C4-2B (cell line): ENCODE measurements at regions not wholly inside any gene's neighbourhood (a gene's known extent, or its start where the extent isn't known, plus 50 kb on each side); places are given as distances from the start of the nearest gene placed in this dataset.
A peak's percentile ranks its signal among the peaks of the same experiment; 100 is the strongest.
"Not testable (repeated sequence)": the region's sequence is repeated elsewhere in the genome, so short reads cannot be mapped to it uniquely, and the experiment has no call there.

Experiments used
- H3K27ac ChIP-seq: fragments of 450-650 bp; 2 replicates; pipeline ENCODE4 v1.5.1; 2017
- ZFX ChIP-seq: fragments of 450-650 bp; IDR thresholded peaks from 2 replicates; pipeline ENCODE4 v1.6.1; 2017
- TF ChIP-seq, protein P1 (sequence below): fragments of 450-650 bp; conservative IDR thresholded peaks from 2 replicates; pipeline ENCODE4 v1.5.1; 2017; ENCODE audit warnings: mild to moderate bottlenecking

DNA sequence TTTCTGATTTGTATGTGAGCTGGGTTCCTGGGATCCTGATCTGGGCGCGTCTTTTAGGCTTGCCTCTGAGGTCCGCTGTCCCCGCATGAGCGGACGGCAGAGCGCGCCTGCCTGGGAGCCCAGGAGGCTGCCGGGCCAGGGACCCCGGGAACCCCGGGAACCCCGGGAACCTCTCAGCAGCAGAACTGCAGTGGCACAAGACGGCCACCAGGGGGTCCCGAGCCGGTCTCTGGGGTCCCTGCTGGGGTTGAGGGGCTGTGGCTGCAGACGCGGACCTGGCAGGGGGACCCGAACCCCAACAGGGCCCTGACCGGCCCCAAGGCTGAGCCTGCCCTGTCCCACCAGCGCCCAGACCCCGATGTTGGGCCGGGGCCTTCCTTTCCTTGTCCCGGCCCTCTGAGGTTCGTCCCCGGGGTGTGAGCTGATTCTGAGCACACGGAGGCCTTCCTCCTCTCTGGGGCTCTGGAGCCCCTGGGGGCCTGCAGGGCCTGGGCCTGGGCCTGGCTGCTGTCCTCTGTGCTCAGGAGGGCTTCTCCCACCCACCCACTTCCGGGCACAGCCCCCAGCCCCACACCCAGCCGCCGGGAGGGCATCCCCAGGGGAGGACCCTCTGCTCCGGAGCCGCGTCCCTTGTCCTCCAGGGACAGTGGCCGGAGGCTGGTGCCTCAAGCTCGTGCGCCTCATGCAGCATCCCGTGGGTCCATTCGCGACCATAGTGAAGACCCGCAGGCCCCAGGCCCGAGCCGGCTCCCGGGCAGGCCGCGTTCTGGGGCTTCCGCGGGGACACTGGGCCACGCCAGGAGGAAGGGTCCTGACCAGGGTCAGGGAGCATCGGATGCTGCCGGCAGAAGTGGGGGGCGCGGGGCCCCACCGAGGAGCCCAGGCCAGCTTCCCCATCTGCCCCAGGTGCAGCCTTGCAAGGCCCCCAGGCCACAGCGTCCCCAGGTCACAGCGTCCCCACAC, 152.9 kb downstream of the TMEM121 start:
- H3K27ac ChIP-seq: not testable (repeated sequence)

DNA sequence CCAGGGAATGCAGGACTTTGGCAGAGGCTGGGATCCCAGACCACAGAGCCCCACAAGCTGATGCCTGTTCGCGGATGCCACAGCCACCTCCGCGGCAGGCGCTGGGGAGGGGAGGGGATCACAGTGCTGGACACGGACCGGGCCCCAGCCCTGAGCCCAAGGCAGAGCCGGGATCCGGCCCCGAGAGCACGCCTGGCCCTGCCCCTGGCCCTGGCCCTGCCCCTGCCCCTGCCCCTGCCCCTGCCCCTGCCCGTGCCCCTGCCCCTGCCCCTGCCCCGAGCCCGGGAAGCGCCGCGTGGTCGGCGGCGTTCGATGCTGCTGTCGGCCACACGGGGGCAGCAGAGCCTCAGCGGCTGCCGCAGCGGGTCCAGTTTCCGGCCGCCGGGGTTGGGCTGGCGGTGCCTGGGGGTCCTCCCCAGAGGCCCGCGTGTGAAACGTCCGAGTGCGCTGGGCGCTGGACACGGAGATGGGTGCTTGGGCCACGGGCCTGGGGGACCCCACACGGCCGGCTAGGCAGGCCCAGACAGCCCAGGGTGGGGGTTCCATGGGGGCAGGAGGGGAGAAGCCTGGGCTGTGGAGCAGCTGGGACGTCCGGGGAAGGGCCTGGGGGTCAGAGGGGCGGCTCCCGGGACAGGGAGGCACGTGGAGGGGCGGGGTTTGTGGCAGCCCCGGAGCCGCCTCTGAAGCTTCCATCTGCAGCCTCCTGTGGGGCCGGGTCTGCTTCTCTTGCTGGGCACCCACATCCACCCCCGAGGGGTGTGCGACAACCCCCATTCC, 153.8 kb downstream of the TMEM121 start:
- H3K27ac ChIP-seq: not testable (repeated sequence)
- TF ChIP-seq, protein P1, sequence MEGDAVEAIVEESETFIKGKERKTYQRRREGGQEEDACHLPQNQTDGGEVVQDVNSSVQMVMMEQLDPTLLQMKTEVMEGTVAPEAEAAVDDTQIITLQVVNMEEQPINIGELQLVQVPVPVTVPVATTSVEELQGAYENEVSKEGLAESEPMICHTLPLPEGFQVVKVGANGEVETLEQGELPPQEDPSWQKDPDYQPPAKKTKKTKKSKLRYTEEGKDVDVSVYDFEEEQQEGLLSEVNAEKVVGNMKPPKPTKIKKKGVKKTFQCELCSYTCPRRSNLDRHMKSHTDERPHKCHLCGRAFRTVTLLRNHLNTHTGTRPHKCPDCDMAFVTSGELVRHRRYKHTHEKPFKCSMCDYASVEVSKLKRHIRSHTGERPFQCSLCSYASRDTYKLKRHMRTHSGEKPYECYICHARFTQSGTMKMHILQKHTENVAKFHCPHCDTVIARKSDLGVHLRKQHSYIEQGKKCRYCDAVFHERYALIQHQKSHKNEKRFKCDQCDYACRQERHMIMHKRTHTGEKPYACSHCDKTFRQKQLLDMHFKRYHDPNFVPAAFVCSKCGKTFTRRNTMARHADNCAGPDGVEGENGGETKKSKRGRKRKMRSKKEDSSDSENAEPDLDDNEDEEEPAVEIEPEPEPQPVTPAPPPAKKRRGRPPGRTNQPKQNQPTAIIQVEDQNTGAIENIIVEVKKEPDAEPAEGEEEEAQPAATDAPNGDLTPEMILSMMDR: peak; percentile 36

DNA sequence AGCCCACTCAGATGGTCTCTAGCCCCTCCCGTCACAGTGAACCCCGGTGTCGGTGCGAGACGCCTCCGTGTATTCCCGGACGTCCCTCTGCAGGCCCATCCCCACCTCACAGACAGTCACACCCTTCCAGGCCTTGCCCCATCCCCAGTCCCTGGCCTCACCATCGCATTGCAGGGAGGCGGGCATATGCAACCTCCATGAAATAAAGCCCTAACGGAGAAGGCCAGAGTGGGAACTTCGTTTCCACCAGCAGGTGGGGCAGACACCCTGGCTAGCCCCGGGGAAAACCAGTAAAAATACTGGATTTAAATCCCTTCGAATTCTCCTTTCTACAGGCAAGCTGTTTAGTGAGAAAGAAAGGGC, 154.3 kb downstream of the TMEM121 start:
- H3K27ac ChIP-seq: not testable (repeated sequence)

DNA sequence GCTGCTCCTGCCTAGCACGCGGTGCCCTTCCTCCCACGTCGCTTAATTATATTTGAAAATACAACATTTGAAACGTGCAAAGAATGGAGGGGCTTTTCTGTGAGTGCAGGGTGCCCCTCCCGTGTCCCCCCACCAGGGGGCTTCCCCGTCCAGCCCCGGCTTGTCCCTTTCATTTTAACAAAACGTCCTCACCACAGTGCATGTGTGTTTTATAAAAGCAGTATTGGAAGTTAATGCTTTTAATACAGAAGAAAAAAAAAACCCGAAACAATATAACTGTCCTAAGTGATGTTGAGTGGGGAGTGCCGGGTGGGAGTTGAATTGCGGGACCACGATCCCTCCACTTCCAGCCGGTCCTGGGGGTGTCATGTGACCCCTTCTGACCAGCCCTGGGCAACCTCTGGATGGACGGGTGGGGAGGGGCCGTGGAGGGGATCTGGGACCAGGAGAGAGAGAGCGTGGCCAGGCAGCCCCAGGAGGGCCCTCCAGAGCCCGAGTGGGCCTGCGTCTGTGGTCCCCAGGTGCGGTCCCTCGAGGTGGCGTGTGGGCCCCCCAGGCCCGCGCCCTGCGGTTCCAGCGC, 155.3 kb downstream of the TMEM121 start:
- not testable (repeated sequence) for H3K27ac ChIP-seq

DNA sequence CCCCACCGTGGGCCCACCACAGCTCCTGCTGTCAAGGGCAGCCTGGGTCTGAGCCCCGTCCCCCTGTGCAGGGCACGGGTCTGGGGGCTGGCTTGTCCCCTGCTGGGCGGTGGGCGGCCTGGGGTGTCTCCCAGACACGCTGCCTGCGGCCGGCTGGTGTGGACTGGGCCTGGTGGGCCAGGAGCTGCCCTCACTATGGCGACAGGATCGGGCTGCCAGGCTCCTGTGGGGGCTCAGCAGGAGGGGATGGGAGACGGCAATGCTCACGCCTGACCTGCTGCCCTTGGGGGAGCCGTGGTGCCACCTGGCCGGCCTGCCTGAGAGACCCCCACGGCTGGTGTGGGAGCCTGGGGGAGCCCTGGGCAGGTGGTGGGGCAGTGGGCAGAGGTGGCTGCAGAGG, 156.1 kb downstream of the TMEM121 start:
- H3K27ac ChIP-seq: not testable (repeated sequence)

DNA sequence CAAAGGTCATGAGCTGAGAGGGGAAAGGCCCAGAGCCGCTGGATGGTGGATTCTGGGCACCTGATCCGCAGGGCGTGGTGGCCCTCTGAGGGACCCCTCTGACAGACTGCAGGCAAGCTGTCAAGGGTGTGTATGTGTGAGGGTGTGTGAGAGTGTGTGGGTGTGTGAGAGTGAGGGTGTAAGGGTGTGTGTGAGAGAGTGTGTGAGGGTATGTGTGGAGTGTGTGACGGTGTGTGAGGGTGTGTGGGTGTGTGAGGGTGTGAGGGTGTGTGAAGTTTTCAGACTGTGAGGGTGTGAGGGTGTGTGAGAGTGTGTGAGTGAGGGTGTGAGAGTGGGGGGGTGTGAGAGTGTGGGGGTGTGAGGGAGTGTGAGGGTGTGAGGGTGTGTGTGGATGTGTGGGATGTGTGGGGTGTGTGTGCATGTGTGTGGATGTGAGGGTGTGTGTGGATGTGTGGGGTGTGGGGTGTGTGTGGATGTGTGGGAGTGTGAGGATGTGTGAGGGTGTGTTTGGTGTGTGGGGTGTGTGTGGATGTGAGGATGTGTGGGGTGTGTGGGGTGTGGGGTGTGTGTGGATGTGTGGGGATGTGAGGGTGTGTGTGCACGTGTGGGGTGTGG, 156.7 kb downstream of the TMEM121 start:
- H3K27ac ChIP-seq: no peak overlapping the region
- TF ChIP-seq, protein P1: no peak
- no peak for TF ChIP-seq ZFX

DNA sequence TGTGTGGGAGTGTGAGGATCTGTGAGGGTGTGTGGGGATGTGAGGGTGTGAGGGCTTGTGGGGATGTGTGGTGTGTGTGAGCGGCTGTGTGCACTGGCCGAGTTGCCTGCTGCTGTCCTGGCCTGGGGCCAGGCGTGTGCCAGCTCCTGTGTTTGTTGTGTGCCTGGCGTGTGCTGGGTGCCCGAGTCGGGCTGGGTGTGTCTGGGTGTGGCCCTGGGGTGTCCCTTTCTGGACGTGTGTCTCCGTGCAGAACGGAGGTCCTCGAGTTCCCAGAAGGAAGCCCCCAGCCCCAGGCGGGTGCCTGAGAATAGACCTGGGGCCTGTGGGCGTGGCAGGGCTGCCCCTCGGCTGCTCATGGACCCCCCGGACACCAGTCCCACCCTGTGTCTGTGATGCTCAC, 157.7 kb downstream of the TMEM121 start:
- not testable (repeated sequence) for H3K27ac ChIP-seq

DNA sequence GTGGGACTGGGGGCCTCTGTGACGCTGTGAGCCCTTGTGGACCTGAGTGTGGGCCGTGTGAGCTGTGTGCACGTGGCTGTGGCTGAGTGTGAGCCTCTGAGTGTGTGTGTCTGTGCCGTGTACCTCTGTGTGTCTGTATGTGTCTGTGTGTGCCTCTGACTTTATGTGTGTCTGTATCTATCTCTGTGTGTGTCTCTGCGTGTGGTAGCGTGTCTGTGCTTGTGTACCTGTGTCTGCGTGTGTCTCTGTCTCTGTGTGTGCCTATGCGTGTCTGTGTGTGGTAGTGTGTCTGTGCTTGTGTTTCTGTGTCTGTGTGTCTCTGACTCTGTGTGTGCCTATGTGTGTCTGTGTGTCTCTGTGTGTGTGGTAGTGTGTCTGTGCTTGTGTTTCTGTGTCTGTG, 158.2 kb downstream of the TMEM121 start:
- not testable (repeated sequence) for H3K27ac ChIP-seq

DNA sequence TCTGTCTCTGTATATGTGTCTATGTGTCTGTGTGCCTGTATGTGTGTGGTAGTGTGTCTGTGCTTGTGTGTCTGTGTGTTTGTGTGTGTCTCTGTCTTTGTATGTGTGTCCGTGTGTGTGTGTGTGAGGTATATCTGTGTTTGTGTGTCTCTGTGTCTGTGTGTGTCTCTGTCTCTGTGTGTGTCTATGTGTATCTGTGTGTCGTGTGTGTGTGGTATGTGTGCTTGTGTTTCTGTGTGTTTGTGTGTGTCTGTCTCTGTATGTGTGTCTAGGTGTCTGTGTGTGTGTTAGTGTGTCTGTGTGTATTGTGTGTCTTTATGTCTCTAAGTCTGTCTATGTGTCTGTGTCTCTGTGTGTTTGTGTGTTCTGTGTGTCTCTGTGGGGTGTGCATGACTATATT, 158.6 kb downstream of the TMEM121 start:
- no peak overlapping the region for H3K27ac ChIP-seq
- TF ChIP-seq ZFX: no peak
- TF ChIP-seq, protein P1: no peak

DNA sequence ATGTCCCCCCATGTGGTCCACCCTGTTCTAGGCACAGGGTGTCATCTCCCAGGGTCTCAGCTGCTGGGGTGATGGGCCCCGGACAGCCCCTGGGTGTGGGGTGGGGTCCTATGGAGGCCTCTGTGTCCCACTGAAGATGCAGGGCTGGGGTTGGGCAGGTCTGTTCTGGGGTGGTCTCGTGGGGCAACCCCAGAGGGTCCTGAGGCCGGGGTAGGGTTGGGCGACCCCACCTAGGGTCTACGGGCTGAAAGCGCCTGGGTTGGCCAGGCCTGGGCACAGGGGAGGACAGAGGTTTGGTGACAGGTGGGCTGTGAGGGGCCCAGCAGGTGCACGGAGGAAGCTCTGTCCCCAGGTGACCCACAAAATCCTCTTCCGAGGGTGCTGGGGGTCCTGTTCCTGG, 159.2 kb downstream of the TMEM121 start:
- not testable (repeated sequence) for H3K27ac ChIP-seq

DNA sequence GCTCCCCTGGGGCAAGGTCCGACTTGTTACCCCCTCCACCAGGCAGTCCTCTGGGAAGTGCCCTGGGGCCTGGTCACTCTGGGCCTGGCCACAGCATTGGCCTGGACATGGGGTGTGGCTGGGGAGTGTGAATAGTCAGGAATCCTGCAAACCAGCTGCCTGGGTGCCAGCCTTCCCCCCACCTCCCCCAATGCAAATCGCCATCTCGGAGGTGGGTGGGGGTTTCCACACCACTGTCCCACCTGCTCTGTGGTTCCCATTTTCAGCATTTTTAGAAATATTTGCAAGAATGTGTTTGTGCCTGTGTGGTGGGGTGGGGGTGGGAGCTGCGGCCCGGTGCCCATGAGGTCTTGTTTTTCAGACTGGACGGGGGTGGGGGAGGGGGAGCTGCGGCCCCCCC, 159.7 kb downstream of the TMEM121 start:
- not testable (repeated sequence) for H3K27ac ChIP-seq

DNA sequence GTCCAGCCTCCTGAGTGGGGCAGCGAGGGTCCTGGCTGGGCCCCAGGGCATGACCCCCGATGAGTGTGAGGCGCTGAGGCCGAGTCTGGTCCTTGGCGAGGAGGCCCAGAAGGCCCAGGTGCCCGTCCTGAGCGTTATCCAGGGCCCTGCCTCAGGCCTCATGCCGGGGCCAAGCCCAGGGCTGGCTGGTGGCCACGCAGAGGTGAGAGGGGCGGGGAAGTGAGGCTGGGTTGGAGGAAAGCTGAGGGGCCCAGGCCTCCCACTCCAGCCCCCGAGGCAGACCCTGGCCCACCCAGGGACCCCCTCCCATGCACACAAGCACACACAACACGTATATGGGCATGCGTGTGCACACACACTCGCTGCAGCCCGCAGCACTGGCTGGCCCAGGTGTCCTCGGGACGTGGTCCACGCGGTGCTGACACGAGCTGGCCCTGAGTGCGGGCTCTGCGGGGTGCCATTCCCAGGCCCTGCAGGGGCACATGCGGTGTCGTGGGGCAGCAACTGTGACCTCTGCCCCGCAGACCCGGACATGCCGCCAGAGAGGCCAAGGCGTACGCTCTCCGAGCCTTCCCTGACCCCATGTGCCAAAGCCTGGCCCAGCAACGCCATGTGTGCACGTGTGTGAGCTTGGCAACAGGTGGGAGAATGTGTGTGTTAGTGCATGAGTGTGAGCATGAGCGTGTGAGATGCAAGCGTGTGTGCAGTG, 160.2 kb downstream of the TMEM121 start:
- H3K27ac ChIP-seq: not testable (repeated sequence)

DNA sequence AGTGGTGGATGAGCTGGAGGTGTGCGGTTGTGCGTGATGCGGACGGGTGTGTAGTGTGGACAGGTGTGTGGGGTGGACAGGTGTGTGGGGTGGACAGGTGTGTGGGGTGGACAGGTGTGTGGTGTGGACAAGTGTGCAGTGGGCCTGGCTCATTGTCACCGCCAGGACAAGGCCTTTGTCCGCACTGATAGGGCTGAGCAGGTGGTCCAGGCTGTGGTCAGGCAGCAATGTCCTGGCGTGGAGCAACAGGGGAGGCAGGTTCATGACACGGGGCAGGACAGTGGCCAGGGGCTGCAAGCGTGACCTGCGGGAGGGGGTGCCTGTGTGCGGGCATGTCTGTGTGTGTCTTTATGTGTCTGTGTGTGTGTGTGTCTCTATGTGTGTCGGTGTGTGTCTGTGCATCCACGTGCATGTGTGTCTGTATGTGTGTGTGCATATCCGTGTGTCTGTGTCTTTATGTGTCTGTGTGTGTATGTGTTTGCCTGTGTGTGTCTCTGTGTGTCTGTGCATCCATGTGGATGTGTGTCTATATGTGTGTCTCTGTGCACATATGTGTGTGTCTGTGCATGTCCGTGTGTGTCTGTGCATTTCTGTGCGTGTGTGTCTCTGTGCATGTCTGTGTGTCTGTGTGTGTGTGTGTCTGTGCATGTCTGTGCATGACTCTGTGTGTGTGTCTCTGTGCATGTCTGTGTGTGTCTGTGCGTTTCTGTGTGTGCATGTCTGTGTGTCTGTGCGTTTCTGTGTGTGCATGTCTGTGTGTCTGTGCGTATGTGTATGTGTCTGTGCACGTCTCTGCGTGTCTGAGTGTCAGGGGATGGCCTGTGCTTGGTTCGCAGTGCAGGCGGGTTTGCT, 161.0 kb downstream of the TMEM121 start:
- H3K27ac ChIP-seq: not testable (repeated sequence)

DNA sequence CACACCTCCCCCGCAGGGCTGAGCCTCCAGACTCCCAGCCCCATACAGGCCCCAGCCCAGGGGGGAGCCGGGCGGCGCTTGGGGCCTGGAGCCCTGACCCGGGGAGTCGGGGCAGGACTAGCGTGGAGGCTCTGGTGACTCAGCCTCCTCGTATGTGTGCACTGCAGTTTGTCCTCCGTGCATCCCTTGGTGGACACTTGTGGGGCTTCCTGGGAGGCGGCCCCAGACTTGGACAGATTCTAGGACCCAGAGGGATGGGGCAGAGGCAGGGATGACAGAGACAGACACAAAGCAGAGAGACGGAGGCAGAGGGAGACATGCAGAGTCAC, 161.6 kb downstream of the TMEM121 start:
- H3K27ac ChIP-seq: not testable (repeated sequence)

DNA sequence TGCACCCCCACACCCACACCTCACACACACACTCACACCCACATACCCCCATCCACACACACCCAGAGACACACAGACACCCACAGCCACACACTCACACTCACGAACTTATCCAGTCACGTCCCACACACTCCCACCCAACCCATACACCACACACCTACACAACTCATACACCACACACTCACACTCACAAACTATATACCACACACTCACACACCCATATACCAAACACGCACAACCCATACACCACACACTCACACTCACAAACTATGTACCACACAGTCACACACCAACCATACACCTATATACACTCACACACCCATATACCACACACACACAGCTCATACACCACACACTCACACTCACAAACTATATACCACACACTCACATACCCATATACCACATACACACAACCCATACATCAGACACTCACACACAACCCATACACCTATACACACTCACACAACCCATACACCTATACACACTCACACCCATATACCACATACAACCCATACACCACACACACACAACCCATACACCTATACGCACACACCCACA, 162.4 kb downstream of the TMEM121 start:
- H3K27ac ChIP-seq: not testable (repeated sequence)
